GM12878 (cell line): ENCODE measurements at regions not wholly inside any gene's neighbourhood (a gene's known extent, or its start where the extent isn't known, plus 50 kb on each side); places are given as distances from the start of the nearest gene placed in this dataset.

Source experiments
- ATAC-seq: fragments of 200-7000 bp; cut with Tn5 transposase; 3 replicates; pipeline ENCODE4 v1.9.1; 2020; ENCODE audit warnings: mild to moderate bottlenecking, moderate library complexity
- BruUV-seq: library from RNA; stranded (reverse); fragments of 400-500 nt; replicated peaks from 2 replicates; lab custom pipeline; 2021; lab: Mats Ljungman, UMichigan
- CTCF ChIA-PET: fragments of 300-600 bp; sonication (Branson Sonifier 250); formaldehyde crosslinking; extraction: SDS; loops from one replicate; lab custom pipeline; 2021; ENCODE audit warnings: inconsistent platforms; lab: Yijun Ruan, JAX
- POLR2A ChIA-PET: fragments of 350-600 bp; formaldehyde crosslinking; extraction: SDS; loops from one replicate; lab custom pipeline; 2021; ENCODE audit warnings: inconsistent platforms; lab: Charles Lee
- RAD21 ChIA-PET: fragments of 300-600 bp; sonication (Branson Sonifier 250); formaldehyde crosslinking; loops from one replicate; lab custom pipeline; 2023; ENCODE audit warnings: antibody characterized with exemption; ENCODE audit not compliant: unreplicated experiment; lab: Charles Lee
- SMC1A ChIA-PET: fragments of 300-600 bp; sonication (Branson Sonifier 250); formaldehyde crosslinking; loops from one replicate; lab custom pipeline; 2023; ENCODE audit not compliant: unreplicated experiment, uncharacterized antibody; lab: Charles Lee
- DNase-seq: peaks from one replicate; pipeline ENCODE4 v3.0.0-alpha.2; 2011; ENCODE audit warnings: low read depth, low spot score
- FAIRE-seq: peaks from 3 replicates; lab custom pipeline; 2011; peaks lifted over from hg19 to GRCh38; lab: Jason Lieb, UNC
- H2AFZ ChIP-seq: 2 replicates; pipeline ENCODE4 v1.6.0; 2011; ENCODE audit warnings: low read depth, low read length, control low read depth; ENCODE audit not compliant: control insufficient read depth
- H3K27ac ChIP-seq: 2 replicates; pipeline ENCODE4 v1.5.1; 2011; ENCODE audit warnings: control low read depth; ENCODE audit not compliant: control insufficient read depth, insufficient read depth
- H3K27me3 ChIP-seq, 2 experiments: replicated peaks in 1 of 2; 2 replicates each; pipeline versions ENCODE4 v1.6.0 to v1.6.1; 2011; ENCODE audit warnings: low read length in 1 of 2; ENCODE audit not compliant: control insufficient read depth in 2 of 2, insufficient read depth in 2 of 2
- H3K36me3 ChIP-seq, 2 experiments: 2 replicates each; pipeline ENCODE4 v1.5.1; 2011; ENCODE audit warnings: low read length in 1 of 2; ENCODE audit not compliant: control insufficient read depth in 2 of 2, insufficient read depth in 2 of 2
- H3K4me1 ChIP-seq: 2 replicates; pipeline ENCODE4 v1.6.1; 2011; ENCODE audit warnings: mild to moderate bottlenecking, low read length, moderate library complexity, mixed read lengths; ENCODE audit not compliant: control insufficient read depth, insufficient read depth
- H3K4me2 ChIP-seq: 2 replicates; pipeline ENCODE4 v1.6.0; 2011; ENCODE audit warnings: control low read depth; ENCODE audit not compliant: control insufficient read depth, insufficient read depth
- H3K4me3 ChIP-seq: fragments of 200-600 bp; sonication (generic); 2 replicates; pipeline ENCODE4 v1.5.1; 2016
- H3K79me2 ChIP-seq: 2 replicates; pipeline ENCODE4 v1.6.0; 2011; ENCODE audit warnings: low read length; ENCODE audit not compliant: control insufficient read depth, insufficient read depth
- H3K9ac ChIP-seq: 2 replicates; pipeline ENCODE4 v1.8.0; 2011; ENCODE audit warnings: low read length, control low read depth, mixed read lengths; ENCODE audit not compliant: control insufficient read depth, insufficient read depth
- H3K9me3 ChIP-seq: replicated peaks from 3 replicates; pipeline ENCODE4 v1.5.1; 2011; ENCODE audit warnings: mild to moderate bottlenecking, low read length; ENCODE audit not compliant: control insufficient read depth, insufficient read depth
- H4K20me1 ChIP-seq: 2 replicates; pipeline ENCODE4 v1.6.0; 2011; ENCODE audit not compliant: control insufficient read depth, insufficient read depth
- CHD2 ChIP-seq: IDR thresholded peaks from 2 replicates; pipeline ENCODE4 v1.6.1; 2011; ENCODE audit warnings: low read depth, low read length, improper control_type of control experiment, borderline replicate concordance
- HDAC2 ChIP-seq: fragments of 200-600 bp; sonication (generic); IDR thresholded peaks from 2 replicates; pipeline ENCODE4 v1.6.1; 2017
- MYC ChIP-seq: IDR thresholded peaks from 2 replicates; pipeline ENCODE4 v1.6.1; 2011; ENCODE audit warnings: mild to moderate bottlenecking, low read length, moderate library complexity, inconsistent platforms; ENCODE audit not compliant: insufficient read depth, insufficient replicate concordance, insufficient read length, severe bottlenecking
- TCF12 ChIP-seq: IDR thresholded peaks from 2 replicates; pipeline ENCODE4 v1.6.1; 2011; ENCODE audit warnings: low read depth, mild to moderate bottlenecking, low read length
- ZNF384 ChIP-seq: IDR thresholded peaks from 2 replicates; pipeline ENCODE4 v1.6.1; 2012; ENCODE audit warnings: low read depth, mild to moderate bottlenecking, low read length, improper control_type of control experiment, borderline replicate concordance
- WGBS: methylation state at CpG from one replicate; pipeline ENCODE4 v1.1.6; 2016; ENCODE audit warnings: low lambda C conversion rate; ENCODE audit not compliant: insufficient replicate concordance, insufficient coverage; ENCODE audit errors: missing lambda C conversion rate; 5-methylcytosine and 5-hydroxymethylcytosine counted together
- in situ Hi-C: fragments of 300-500 bp; cut with MboI; formaldehyde crosslinking; loops from 9 replicates; pipeline ENCODE4 v1.14.3; 2018; ENCODE audit warnings: mixed read lengths
- intact Hi-C: fragments of 100-400 bp; cut with micrococcal nuclease; formaldehyde crosslinking; loops from one replicate; pipeline ENCODE4 v1.14.2; 2022; ENCODE audit not compliant: unreplicated experiment
- TF ChIP-seq, protein P1 (sequence below): fragments of 450-650 bp; formaldehyde crosslinking; IDR thresholded peaks from 2 replicates; pipeline ENCODE4 v1.4.0; 2022; ENCODE audit warnings: mild to moderate bottlenecking, moderate library complexity
- TF ChIP-seq, protein P2 (sequence below): fragments of 450-650 bp; IDR thresholded peaks from 2 replicates; pipeline ENCODE4 v1.6.1; 2018; ENCODE audit warnings: borderline replicate concordance, mild to moderate bottlenecking; ENCODE audit not compliant: partially characterized antibody
- TF ChIP-seq, protein P3 (sequence below): IDR thresholded peaks from 2 replicates; pipeline ENCODE4 v1.6.1; 2012; ENCODE audit warnings: improper control_type of control experiment, low read depth, low read length; ENCODE audit not compliant: insufficient replicate concordance

DNA sequence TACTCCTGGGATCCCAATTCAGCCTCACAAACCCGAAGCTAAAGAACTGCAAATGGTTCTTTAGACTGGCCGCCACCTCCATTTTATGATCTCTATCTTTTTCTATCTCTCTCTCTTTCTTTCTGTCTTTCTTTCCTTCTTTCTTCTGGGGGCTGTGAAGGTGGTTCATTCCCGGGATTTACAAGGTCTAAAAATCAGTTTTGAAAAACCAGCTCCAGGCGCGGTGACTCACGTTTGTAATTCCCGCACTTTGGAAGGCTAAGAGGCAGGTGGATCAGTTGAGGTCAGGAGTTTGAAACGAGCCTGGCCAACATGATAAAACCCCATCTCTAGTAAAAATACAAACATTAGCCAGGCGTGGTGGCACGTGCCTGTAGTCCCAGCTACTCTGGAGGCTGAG, 67.2 kb upstream of the VASH1 start:
- intact Hi-C loops: no loop called here
- TF ChIP-seq, protein P1, sequence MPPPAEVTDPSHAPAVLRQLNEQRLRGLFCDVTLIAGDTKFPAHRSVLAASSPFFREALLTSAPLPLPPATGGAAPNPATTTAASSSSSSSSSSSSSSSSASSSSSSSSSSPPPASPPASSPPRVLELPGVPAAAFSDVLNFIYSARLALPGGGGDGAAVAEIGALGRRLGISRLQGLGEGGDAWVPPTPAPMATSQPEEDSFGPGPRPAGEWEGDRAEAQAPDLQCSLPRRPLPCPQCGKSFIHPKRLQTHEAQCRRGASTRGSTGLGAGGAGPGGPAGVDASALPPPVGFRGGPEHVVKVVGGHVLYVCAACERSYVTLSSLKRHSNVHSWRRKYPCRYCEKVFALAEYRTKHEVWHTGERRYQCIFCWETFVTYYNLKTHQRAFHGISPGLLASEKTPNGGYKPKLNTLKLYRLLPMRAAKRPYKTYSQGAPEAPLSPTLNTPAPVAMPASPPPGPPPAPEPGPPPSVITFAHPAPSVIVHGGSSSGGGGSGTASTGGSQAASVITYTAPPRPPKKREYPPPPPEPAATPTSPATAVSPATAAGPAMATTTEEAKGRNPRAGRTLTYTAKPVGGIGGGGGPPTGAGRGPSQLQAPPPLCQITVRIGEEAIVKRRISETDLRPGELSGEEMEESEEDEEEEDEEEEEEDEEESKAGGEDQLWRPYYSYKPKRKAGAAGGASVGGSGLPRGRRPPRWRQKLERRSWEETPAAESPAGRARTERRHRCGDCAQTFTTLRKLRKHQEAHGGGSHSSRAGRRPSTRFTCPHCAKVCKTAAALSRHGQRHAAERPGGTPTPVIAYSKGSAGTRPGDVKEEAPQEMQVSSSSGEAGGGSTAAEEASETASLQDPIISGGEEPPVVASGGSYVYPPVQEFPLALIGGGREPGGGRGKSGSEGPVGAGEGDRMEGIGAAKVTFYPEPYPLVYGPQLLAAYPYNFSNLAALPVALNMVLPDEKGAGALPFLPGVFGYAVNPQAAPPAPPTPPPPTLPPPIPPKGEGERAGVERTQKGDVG (CRISPR knock-in tag): no peak
- TF ChIP-seq, protein P2, sequence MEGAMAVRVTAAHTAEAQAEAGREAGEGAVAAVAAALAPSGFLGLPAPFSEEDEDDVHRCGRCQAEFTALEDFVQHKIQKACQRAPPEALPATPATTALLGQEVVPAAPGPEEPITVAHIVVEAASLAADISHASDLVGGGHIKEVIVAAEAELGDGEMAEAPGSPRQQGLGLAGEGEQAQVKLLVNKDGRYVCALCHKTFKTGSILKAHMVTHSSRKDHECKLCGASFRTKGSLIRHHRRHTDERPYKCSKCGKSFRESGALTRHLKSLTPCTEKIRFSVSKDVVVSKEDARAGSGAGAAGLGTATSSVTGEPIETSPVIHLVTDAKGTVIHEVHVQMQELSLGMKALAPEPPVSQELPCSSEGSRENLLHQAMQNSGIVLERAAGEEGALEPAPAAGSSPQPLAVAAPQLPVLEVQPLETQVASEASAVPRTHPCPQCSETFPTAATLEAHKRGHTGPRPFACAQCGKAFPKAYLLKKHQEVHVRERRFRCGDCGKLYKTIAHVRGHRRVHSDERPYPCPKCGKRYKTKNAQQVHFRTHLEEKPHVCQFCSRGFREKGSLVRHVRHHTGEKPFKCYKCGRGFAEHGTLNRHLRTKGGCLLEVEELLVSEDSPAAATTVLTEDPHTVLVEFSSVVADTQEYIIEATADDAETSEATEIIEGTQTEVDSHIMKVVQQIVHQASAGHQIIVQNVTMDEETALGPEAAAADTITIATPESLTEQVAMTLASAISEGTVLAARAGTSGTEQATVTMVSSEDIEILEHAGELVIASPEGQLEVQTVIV: no peak
- TF ChIP-seq MYC: no peak
- TF ChIP-seq TCF12: no peak
- TF ChIP-seq, protein P3, sequence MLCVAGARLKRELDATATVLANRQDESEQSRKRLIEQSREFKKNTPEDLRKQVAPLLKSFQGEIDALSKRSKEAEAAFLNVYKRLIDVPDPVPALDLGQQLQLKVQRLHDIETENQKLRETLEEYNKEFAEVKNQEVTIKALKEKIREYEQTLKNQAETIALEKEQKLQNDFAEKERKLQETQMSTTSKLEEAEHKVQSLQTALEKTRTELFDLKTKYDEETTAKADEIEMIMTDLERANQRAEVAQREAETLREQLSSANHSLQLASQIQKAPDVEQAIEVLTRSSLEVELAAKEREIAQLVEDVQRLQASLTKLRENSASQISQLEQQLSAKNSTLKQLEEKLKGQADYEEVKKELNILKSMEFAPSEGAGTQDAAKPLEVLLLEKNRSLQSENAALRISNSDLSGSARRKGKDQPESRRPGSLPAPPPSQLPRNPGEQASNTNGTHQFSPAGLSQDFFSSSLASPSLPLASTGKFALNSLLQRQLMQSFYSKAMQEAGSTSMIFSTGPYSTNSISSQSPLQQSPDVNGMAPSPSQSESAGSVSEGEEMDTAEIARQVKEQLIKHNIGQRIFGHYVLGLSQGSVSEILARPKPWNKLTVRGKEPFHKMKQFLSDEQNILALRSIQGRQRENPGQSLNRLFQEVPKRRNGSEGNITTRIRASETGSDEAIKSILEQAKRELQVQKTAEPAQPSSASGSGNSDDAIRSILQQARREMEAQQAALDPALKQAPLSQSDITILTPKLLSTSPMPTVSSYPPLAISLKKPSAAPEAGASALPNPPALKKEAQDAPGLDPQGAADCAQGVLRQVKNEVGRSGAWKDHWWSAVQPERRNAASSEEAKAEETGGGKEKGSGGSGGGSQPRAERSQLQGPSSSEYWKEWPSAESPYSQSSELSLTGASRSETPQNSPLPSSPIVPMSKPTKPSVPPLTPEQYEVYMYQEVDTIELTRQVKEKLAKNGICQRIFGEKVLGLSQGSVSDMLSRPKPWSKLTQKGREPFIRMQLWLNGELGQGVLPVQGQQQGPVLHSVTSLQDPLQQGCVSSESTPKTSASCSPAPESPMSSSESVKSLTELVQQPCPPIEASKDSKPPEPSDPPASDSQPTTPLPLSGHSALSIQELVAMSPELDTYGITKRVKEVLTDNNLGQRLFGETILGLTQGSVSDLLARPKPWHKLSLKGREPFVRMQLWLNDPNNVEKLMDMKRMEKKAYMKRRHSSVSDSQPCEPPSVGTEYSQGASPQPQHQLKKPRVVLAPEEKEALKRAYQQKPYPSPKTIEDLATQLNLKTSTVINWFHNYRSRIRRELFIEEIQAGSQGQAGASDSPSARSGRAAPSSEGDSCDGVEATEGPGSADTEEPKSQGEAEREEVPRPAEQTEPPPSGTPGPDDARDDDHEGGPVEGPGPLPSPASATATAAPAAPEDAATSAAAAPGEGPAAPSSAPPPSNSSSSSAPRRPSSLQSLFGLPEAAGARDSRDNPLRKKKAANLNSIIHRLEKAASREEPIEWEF: no peak
- TF ChIP-seq HDAC2: no peak
- no peak for TF ChIP-seq CHD2
- no peak for TF ChIP-seq ZNF384

More for the DNA sequence above, 67.2 kb upstream of the VASH1 start:
- no peak for DNase-seq
- H3K4me1 ChIP-seq: no peaks in the 10 kb centered on the region
- in situ Hi-C loops: no loop called here
- no peak overlapping the region for H3K4me3 ChIP-seq
- FAIRE-seq: no peak
- H3K27ac ChIP-seq: no peak overlapping the region
- ChIA-PET CTCF (no interaction called here), POLR2A (no interaction called here), RAD21 (no interaction called here), SMC1A (no interaction called here)
- H3K9ac ChIP-seq: no peak overlapping the region
- no peaks in the 10 kb centered on the region; a peak in 1 of 4 replicates for H3K27me3 ChIP-seq
- ATAC-seq: no peak
- no peaks in the 10 kb centered on the region for H3K36me3 ChIP-seq
- 31% methylated on average over 10 of the region's 10 CpGs for WGBS
- H3K79me2 ChIP-seq: no peaks in the 10 kb centered on the region
- no peaks in the 10 kb centered on the region for H4K20me1 ChIP-seq
- H3K4me2 ChIP-seq: no peak overlapping the region
- no peaks in the 10 kb centered on the region for H3K9me3 ChIP-seq
- H2AFZ ChIP-seq: no peak overlapping the region
- BruUV-seq: no TSS peak
